ENCODE measurements at regions not wholly inside any gene's neighbourhood (a gene's known extent, or its start where the extent isn't known, plus 50 kb on each side); places are given as distances from the start of the nearest gene placed in this dataset.

DNA sequence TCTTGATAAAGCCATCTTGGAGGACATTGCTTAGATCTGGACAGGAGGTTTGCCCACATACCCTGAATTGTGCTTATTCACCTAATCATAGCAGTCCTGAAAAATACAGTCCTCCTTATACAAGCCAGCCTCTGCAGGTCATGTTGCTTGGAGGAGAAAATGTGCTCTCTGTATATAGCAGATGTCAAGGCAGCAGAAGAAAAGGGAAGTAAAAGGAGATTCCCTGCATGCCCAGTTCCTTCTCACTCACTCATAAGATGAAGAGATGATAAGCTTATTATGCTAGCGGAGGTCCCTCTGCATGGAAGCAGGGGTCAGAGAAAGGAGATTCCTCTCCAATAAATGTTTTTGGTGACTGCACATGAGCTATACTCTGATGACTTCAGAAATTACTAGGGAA, 458.8 kb upstream of the ZMIZ1 start:
- Histone ChIP-seq H3K4me1 (peaks cover 0 to 3% (median 0%) of the 10 kb centered on the region in 4 donors), H3K9me3 (peaks cover 0 to 20% (median 0%) of the 10 kb centered on the region in 4 donors), H3K27me3 (no peaks in the 10 kb centered on the region), H3K36me3 (no peaks in the 10 kb centered on the region), H3K27ac (no peak overlapping the region), H3K4me3 (no peak overlapping the region)
- DNase-seq (ENCODE audit: low spot score in 2 of 2), result no peak
- TF ChIP-seq, protein P1, sequence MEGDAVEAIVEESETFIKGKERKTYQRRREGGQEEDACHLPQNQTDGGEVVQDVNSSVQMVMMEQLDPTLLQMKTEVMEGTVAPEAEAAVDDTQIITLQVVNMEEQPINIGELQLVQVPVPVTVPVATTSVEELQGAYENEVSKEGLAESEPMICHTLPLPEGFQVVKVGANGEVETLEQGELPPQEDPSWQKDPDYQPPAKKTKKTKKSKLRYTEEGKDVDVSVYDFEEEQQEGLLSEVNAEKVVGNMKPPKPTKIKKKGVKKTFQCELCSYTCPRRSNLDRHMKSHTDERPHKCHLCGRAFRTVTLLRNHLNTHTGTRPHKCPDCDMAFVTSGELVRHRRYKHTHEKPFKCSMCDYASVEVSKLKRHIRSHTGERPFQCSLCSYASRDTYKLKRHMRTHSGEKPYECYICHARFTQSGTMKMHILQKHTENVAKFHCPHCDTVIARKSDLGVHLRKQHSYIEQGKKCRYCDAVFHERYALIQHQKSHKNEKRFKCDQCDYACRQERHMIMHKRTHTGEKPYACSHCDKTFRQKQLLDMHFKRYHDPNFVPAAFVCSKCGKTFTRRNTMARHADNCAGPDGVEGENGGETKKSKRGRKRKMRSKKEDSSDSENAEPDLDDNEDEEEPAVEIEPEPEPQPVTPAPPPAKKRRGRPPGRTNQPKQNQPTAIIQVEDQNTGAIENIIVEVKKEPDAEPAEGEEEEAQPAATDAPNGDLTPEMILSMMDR (IDR thresholded peaks at IDR 0.05), result no peak
- TF ChIP-seq POLR2A (IDR thresholded peaks at IDR 0.05), result no peak
- no peak for TF ChIP-seq EP300 (IDR thresholded peaks at IDR 0.05)
- 88 to 90% methylated on average over 1 of the region's 1 CpG for WGBS, 2 donors

DNA sequence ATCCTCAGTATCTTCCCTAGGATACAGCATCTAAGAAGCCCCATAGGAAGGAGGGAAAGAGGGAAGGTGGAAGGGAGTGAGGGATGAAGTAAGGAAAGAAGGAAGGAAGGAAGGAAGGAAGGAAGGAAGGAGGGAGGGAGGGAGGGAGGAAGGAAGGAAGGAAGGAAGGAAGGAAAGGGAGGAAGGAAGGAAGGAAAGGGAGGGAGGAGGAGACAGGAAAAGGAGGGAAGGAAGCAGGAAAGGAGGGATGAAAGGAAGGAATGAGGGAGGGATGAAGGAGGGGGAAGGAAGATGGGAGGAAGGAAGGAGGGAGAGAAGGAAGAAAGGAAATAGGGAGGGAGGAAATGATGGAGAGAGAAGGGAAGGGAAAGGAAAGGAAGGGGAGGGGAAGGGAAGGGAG, 455.6 kb upstream of the ZMIZ1 start:
- H3K4me3 ChIP-seq, result no peak overlapping the region
- H3K9me3 ChIP-seq, result peaks cover 0 to 20% (median 0%) of the 10 kb centered on the region in 4 donors
- H3K27me3 ChIP-seq, result no peaks in the 10 kb centered on the region
- no peak for DNase-seq (ENCODE audit: low spot score in 2 of 2)
- no peak overlapping the region for H3K27ac ChIP-seq
- peaks cover 0 to 11% (median 0%) of the 10 kb centered on the region in 4 donors for H3K4me1 ChIP-seq
- TF ChIP-seq, protein P1 (IDR thresholded peaks at IDR 0.05), result no peak
- no peak for TF ChIP-seq POLR2A (IDR thresholded peaks at IDR 0.05)
- no peak for TF ChIP-seq EP300 (IDR thresholded peaks at IDR 0.05)
- H3K36me3 ChIP-seq, result no peaks in the 10 kb centered on the region

GRCh38 chr10:78614267-78614666, 454.5 kb upstream of the ZMIZ1 start:
- H3K4me1 ChIP-seq, result peaks cover 0 to 11% (median 0%) of the 10 kb centered on the region in 4 donors
- H3K27me3 ChIP-seq, result no peaks in the 10 kb centered on the region
- H3K36me3 ChIP-seq, result no peaks in the 10 kb centered on the region
- TF ChIP-seq EP300 (IDR thresholded peaks at IDR 0.05) (no peak), POLR2A (IDR thresholded peaks at IDR 0.05) (no peak)
- DNase-seq (ENCODE audit: low spot score in 2 of 2), result no peak
- 58 to 75% methylated on average over 4 of the region's 4 CpGs for WGBS, 2 donors
- H3K27ac ChIP-seq, result no peak overlapping the region
- H3K9me3 ChIP-seq, result peaks cover 0 to 9% (median 0%) of the 10 kb centered on the region in 4 donors
- H3K4me3 ChIP-seq, result no peak overlapping the region

DNA sequence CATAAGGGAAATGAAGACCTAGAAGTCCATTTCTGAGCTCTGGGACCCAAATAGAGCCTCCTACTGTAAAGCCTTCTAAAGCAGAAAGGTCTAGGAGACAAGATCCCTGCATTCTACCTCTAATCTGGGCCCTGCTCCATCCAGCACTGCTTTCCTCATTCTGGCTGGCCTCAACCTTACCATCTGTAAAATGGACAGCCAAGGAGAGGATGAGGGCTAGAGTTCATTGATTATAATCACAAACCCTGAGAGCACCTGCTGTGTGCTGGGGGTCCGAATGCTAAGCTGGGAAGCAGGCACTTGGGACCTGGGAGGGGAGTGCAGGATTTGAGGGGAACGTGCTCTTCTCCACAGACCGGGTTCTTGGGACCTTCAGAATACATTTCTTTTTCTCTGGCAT, 454.0 kb upstream of the ZMIZ1 start:
- DNase-seq (ENCODE audit: low spot score in 2 of 2), result no peak
- no peak overlapping the region for H3K27ac ChIP-seq
- WGBS, 2 donors, result 97 to 98% methylated on average over 3 of the region's 3 CpGs

GRCh38 chr10:78616125-78616695, 452.6 kb upstream of the ZMIZ1 start:
- DNase-seq (ENCODE audit: low spot score in 2 of 2), result no peak
- H3K9me3 ChIP-seq, result no peaks in the 10 kb centered on the region
- no peak for TF ChIP-seq EP300 (IDR thresholded peaks at IDR 0.05)
- TF ChIP-seq, protein P1 (IDR thresholded peaks at IDR 0.05), result no peak
- no peak for TF ChIP-seq POLR2A (IDR thresholded peaks at IDR 0.05)
- no peak overlapping the region for H3K4me3 ChIP-seq
- no peaks in the 10 kb centered on the region for H3K27me3 ChIP-seq
- peaks cover 0 to 11% (median 0%) of the 10 kb centered on the region in 4 donors for H3K4me1 ChIP-seq
- 30 to 33% methylated on average over 4 of the region's 4 CpGs for WGBS, 2 donors
- no peak overlapping the region for H3K27ac ChIP-seq
- no peaks in the 10 kb centered on the region for H3K36me3 ChIP-seq

More for the DNA sequence above, 454.0 kb upstream of the ZMIZ1 start:
- Histone ChIP-seq H3K27me3 (no peaks in the 10 kb centered on the region), H3K9me3 (peaks cover 0 to 5% (median 0%) of the 10 kb centered on the region in 4 donors), H3K36me3 (no peaks in the 10 kb centered on the region), H3K4me1 (peaks cover 0 to 11% (median 0%) of the 10 kb centered on the region in 4 donors), H3K4me3 (no peak overlapping the region)
- no peak for TF ChIP-seq POLR2A (IDR thresholded peaks at IDR 0.05)
- TF ChIP-seq EP300 (IDR thresholded peaks at IDR 0.05), result no peak
- TF ChIP-seq, protein P1 (IDR thresholded peaks at IDR 0.05), result no peak

All from tibial nerve (tissue), 4 donors.